Colonic mucosa (tissue), 4 donors: ENCODE measurements at regions not wholly inside any gene's neighbourhood (a gene's known extent, or its start where the extent isn't known, plus 50 kb on each side); places are given as distances from the start of the nearest gene placed in this dataset.

ENCODE experiments used
- DNase-seq: peaks from one replicate; pipeline ENCODE4 v3.0.0-alpha.2; 2020
- H3K27ac ChIP-seq: fragments of 200-600 bp; one replicate; pipeline ENCODE4 v1.8.0; 2021
- H3K27me3 ChIP-seq: fragments of 200-600 bp; one replicate; pipeline ENCODE4 v1.8.0; 2021
- H3K36me3 ChIP-seq: fragments of 200-600 bp; one replicate; pipeline ENCODE4 v1.8.0; 2021
- H3K4me1 ChIP-seq: fragments of 200-600 bp; one replicate; pipeline ENCODE4 v1.8.0; 2021; ENCODE audit warnings: mild to moderate bottlenecking
- H3K4me3 ChIP-seq: fragments of 200-600 bp; one replicate; pipeline ENCODE4 v1.8.0; 2021
- H3K9ac ChIP-seq, 2 donors: one replicate each; pipeline ENCODE4 v1.7.0; 2013; ENCODE audit warnings: control low read depth in 2 of 2, low read depth in 2 of 2, low read length in 2 of 2
- H3K9me3 ChIP-seq: fragments of 200-600 bp; one replicate; pipeline ENCODE4 v1.8.0; 2021
- intact Hi-C: fragments of 100-400 bp; cut with DNase I; formaldehyde crosslinking; loops from one replicate; pipeline ENCODE4 v1.14.1; 2022
- TF ChIP-seq, protein P1 (sequence below): fragments of 200-600 bp; IDR thresholded peaks from one replicate; pipeline ENCODE4 v1.8.0; 2022; ENCODE audit warnings: antibody characterized with exemption, mild to moderate bottlenecking
- donor health status: healthy.
- donor health status: DM: no; HTN: no; CAD: no.
- donor health status: DM: no; HTN: no; CAD: no.

DNA sequence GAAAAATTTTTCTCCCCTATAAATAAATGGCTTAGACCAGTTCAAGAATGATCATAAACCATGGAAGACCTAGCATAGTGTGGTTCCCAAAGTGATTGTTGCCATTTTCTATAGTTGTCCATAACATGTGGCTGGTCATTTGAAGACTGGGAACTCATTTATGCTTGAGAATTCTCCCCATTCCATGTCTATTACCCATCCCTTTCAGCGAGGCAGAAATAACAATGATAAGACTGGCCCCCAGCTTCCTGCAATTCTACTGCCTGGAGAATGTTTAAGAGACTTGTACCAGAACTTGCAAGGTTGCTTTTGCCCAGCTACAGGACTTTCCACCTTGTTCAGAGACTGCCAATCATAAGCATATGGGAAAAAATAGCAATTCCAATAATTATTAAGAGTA lies 146.5 kb upstream of the CDH11 start:
- TF ChIP-seq, protein P1, sequence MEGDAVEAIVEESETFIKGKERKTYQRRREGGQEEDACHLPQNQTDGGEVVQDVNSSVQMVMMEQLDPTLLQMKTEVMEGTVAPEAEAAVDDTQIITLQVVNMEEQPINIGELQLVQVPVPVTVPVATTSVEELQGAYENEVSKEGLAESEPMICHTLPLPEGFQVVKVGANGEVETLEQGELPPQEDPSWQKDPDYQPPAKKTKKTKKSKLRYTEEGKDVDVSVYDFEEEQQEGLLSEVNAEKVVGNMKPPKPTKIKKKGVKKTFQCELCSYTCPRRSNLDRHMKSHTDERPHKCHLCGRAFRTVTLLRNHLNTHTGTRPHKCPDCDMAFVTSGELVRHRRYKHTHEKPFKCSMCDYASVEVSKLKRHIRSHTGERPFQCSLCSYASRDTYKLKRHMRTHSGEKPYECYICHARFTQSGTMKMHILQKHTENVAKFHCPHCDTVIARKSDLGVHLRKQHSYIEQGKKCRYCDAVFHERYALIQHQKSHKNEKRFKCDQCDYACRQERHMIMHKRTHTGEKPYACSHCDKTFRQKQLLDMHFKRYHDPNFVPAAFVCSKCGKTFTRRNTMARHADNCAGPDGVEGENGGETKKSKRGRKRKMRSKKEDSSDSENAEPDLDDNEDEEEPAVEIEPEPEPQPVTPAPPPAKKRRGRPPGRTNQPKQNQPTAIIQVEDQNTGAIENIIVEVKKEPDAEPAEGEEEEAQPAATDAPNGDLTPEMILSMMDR: no peak
- no peak overlapping the region for H3K9ac ChIP-seq
- H3K27me3 ChIP-seq: no peaks in the 10 kb centered on the region
- no peaks in the 10 kb centered on the region for H3K4me1 ChIP-seq
- H3K4me3 ChIP-seq: no peak overlapping the region
- no peak for DNase-seq
- intact Hi-C loops: no loop called here
- H3K9me3 ChIP-seq: no peaks in the 10 kb centered on the region
- no peaks in the 10 kb centered on the region for H3K36me3 ChIP-seq
- H3K27ac ChIP-seq: no peak overlapping the region

DNA sequence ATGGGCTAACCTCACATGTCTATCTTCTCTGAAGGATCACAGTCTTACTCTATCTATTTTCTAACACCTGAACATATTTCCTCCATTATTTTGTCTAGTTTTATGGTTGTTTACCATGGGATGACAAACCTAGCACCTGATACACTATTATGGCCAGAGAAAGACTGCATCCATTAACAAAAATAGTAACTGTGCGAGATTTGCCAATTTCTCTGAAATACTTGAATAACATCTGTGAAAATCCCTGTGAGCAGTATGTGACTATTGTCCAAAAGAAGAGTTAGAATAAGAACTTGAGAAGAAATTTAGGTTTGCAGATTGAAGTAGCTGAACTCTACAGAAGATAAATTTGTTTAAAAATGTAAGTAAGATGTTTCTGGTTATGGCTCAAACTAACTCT lies 142.0 kb upstream of the CDH11 start:
- DNase-seq: no peak
- intact Hi-C loops: no loop called here
- H3K9me3 ChIP-seq: no peaks in the 10 kb centered on the region
- no peak overlapping the region for H3K4me3 ChIP-seq
- H3K27ac ChIP-seq: no peak overlapping the region
- TF ChIP-seq, protein P1: no peak
- H3K9ac ChIP-seq: no peak overlapping the region
- no peaks in the 10 kb centered on the region for H3K4me1 ChIP-seq
- H3K36me3 ChIP-seq: no peaks in the 10 kb centered on the region
- no peaks in the 10 kb centered on the region for H3K27me3 ChIP-seq

DNA sequence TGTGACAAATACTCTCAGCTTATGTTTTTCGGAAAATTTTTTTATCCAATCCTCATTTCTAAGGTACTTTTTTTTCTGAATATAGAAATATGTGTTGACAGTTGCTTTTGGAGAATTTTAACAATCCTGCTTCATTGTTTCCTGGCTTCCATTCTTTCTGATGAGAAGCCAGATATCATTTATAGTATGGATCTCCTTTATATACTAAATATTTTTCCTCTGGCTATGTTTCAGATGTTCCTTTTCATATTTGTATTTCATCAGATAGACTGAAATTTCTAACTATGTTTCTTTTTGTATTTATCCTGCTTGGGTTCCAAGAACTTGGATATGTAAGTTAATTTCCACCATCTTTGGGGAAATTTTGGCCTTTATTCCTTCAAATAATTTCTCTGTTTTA lies 138.9 kb upstream of the CDH11 start:
- H3K36me3 ChIP-seq: no peaks in the 10 kb centered on the region
- H3K27me3 ChIP-seq: no peaks in the 10 kb centered on the region
- no peaks in the 10 kb centered on the region for H3K4me1 ChIP-seq
- H3K27ac ChIP-seq: no peak overlapping the region
- no peaks in the 10 kb centered on the region for H3K9me3 ChIP-seq
- no peak overlapping the region for H3K9ac ChIP-seq
- no peak overlapping the region for H3K4me3 ChIP-seq
- intact Hi-C loops: no loop called here
- TF ChIP-seq, protein P1: no peak
- no peak for DNase-seq

DNA sequence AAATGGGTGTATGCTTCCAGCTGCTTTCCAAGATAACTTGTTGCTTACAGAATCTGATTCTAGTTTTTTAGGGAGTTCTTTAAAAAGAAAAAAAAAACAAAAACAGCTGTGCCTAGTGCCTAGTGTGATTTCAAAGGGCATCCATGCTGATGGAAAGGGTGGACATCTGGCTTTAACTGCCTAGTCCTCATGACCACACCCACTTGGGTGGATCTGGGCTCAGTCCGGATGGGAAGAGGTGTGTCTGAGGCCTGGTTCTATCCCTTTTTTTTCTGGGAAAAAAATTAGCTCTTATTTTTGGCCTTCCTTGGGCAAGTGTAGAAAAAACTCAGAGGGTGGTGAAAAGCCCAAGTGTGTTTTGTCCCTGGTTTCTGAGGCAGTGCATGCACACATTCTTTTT lies 132.3 kb upstream of the CDH11 start:
- H3K36me3 ChIP-seq: no peaks in the 10 kb centered on the region
- H3K9ac ChIP-seq: no peak overlapping the region
- no peaks in the 10 kb centered on the region for H3K9me3 ChIP-seq
- H3K27me3 ChIP-seq: no peaks in the 10 kb centered on the region
- no peak overlapping the region for H3K27ac ChIP-seq
- no peak for DNase-seq
- H3K4me3 ChIP-seq: no peak overlapping the region
- TF ChIP-seq, protein P1: no peak
- H3K4me1 ChIP-seq: no peaks in the 10 kb centered on the region
- intact Hi-C loops: no loop called here

DNA sequence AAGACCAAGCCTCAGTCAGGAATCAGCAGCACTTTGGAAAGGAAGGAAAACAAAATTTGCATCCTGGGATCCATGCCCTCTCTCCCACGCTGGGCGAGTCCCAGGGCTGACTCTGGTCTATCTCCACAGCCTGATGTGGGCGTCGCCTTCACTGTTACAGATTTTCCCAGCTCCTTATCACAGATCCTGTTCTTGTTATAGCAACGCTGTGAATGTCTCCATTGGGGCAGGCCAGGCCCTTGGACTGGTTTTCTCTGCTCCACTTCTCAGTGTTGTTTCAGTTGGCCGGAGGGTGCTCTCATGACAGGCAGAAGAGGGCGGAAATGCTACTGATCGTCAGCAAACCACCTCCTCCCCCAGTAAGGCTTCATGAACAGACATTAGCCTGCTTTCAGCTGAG lies 127.9 kb upstream of the CDH11 start:
- H3K27ac ChIP-seq: no peak overlapping the region
- DNase-seq: peak; percentile 15

More for the DNA sequence above, 127.9 kb upstream of the CDH11 start:
- TF ChIP-seq, protein P1: no peak
- Histone ChIP-seq H3K9me3 (no peaks in the 10 kb centered on the region), H3K27me3 (no peaks in the 10 kb centered on the region), H3K36me3 (no peaks in the 10 kb centered on the region), H3K9ac (no peak overlapping the region), H3K4me1 (no peaks in the 10 kb centered on the region), H3K4me3 (no peak overlapping the region)
- intact Hi-C loops: no loop called here
